ENCODE measurements at regions not wholly inside any gene's neighbourhood (a gene's known extent, or its start where the extent isn't known, plus 50 kb on each side); places are given as distances from the start of the nearest gene placed in this dataset.

DNA sequence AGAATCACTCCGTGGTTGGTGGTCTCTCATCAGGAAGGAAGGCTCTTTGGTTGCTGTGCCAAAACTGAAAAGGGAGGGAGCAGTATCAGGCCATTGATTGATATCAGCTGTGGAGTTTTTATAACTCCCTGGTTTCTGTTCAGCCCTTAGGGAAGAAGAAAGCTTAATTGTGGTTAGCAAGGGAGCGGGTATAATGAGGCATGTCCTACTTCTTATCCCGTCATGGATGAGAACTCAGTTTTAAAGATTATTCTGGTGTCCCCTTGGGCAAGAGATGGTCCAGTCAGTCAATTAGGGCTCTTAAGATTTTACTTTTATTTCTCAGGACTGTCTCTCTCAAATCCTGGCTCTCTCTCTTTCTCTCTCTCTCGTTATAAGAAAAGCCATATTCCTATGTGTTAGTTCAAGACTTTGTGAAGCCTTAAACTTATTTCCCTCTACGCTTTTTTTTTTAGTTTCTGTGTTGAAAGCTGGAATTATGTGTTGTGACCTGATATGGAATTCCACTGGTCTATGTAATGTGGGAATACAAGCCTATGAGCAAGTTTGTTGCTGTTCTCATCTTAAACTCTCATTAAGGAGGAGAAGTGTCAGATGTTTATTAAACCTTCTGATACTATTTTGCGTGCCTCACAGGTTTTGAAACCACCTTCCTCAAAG, 514.0 kb upstream of the CDH2 start:
- TF ChIP-seq SMC3 (IDR thresholded peaks at IDR 0.05): no peak
- TF ChIP-seq, protein P1, sequence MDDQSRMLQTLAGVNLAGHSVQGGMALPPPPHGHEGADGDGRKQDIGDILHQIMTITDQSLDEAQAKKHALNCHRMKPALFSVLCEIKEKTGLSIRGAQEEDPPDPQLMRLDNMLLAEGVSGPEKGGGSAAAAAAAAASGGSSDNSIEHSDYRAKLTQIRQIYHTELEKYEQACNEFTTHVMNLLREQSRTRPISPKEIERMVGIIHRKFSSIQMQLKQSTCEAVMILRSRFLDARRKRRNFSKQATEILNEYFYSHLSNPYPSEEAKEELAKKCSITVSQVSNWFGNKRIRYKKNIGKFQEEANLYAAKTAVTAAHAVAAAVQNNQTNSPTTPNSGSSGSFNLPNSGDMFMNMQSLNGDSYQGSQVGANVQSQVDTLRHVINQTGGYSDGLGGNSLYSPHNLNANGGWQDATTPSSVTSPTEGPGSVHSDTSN (IDR thresholded peaks at IDR 0.05): no peak
- no peak for TF ChIP-seq HOXA7 (CRISPR knock-in tag; IDR thresholded peaks at IDR 0.05)
- TF ChIP-seq POLR2A (IDR thresholded peaks at IDR 0.05; ENCODE audit: low read length): no peak
- TF ChIP-seq, protein P2, sequence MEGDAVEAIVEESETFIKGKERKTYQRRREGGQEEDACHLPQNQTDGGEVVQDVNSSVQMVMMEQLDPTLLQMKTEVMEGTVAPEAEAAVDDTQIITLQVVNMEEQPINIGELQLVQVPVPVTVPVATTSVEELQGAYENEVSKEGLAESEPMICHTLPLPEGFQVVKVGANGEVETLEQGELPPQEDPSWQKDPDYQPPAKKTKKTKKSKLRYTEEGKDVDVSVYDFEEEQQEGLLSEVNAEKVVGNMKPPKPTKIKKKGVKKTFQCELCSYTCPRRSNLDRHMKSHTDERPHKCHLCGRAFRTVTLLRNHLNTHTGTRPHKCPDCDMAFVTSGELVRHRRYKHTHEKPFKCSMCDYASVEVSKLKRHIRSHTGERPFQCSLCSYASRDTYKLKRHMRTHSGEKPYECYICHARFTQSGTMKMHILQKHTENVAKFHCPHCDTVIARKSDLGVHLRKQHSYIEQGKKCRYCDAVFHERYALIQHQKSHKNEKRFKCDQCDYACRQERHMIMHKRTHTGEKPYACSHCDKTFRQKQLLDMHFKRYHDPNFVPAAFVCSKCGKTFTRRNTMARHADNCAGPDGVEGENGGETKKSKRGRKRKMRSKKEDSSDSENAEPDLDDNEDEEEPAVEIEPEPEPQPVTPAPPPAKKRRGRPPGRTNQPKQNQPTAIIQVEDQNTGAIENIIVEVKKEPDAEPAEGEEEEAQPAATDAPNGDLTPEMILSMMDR (IDR thresholded peaks at IDR 0.05): no peak
- no peak for TF ChIP-seq FOSL2 (IDR thresholded peaks at IDR 0.05)
- no peak for TF ChIP-seq FOSL2 (CRISPR knock-in tag; IDR thresholded peaks at IDR 0.05)
- TF ChIP-seq BHLHE40 (IDR thresholded peaks at IDR 0.05; ENCODE audit: low read depth, low read length): no peak
